Spleen (tissue), 7 donors: ENCODE measurements at regions not wholly inside any gene's neighbourhood (a gene's known extent, or its start where the extent isn't known, plus 50 kb on each side); places are given as distances from the start of the nearest gene placed in this dataset.
"Not testable (repeated sequence)": the region's sequence is repeated elsewhere in the genome, so short reads cannot be mapped to it uniquely, and the experiment has no call there.

Source experiments
- CTCF ChIP-seq, 11 experiments: fragments of 200-600 bp in 7 of 11; fragments of 450-650 bp in 4 of 11; sonication (generic) in 4 of 11; IDR thresholded peaks in 8 of 11; conservative IDR thresholded peaks in 3 of 11; 1 replicate in 7 of 11; 2 replicates in 4 of 11; pipeline versions ENCODE4 v1.4.0 to v1.8.0; 2016 to 2021; ENCODE audit warnings: antibody characterized with exemption in 11 of 11, inconsistent platforms in 4 of 11, mild to moderate bottlenecking in 1 of 11
- POLR2A ChIP-seq, 3 donors: fragments of 450-650 bp; IDR thresholded peaks; one replicate each; pipeline ENCODE4 v1.5.1; 2017; ENCODE audit warnings: antibody characterized with exemption in 3 of 3, mild to moderate bottlenecking in 1 of 3
- donor health status: DM: no; HTN: no; CAD: no; lungs with moderate emphysema.
- donor health status: DM: no; HTN: no; CAD: no.
- donor health status: DM: no; HTN: no; CAD: no.

- TF ChIP-seq CTCF (IDR thresholded peaks at IDR 0.05 in 8 of 11, conservative IDR thresholded peaks at IDR 0.05 in 3 of 11); POLR2A (IDR thresholded peaks at IDR 0.05): not testable (repeated sequence)
Measured at GRCh38 chr20:30533653-30534052, 723.8 kb upstream of the DEFB115 start.
